Thymus (tissue), 11 donors: ENCODE measurements at regions not wholly inside any gene's neighbourhood (a gene's known extent, or its start where the extent isn't known, plus 50 kb on each side); places are given as distances from the start of the nearest gene placed in this dataset.

Experiments
- DNase-seq, 9 donors: peaks; one replicate each; pipeline ENCODE4 v3.0.0-alpha.2; 2013; ENCODE audit warnings: low spot score in 9 of 9, low read depth in 6 of 9, missing footprints in 1 of 9
- H3K27ac ChIP-seq, 2 donors: one replicate each; pipeline ENCODE4 v1.5.1; 2013; ENCODE audit warnings: control low read depth in 1 of 2, low read depth in 1 of 2, low read length in 1 of 2, mild to moderate bottlenecking in 1 of 2, moderate library complexity in 1 of 2
- H3K27me3 ChIP-seq, 2 donors: one replicate each; pipeline ENCODE4 v1.5.1; 2013; ENCODE audit warnings: low read length in 1 of 2; ENCODE audit not compliant: control insufficient read depth in 2 of 2, insufficient read depth in 1 of 2
- H3K36me3 ChIP-seq, 2 donors: one replicate each; pipeline ENCODE4 v1.5.1; 2013; ENCODE audit warnings: low read length in 1 of 2, mild to moderate bottlenecking in 1 of 2, moderate library complexity in 1 of 2; ENCODE audit not compliant: control insufficient read depth in 2 of 2, insufficient read depth in 2 of 2
- H3K4me1 ChIP-seq, 2 donors: one replicate each; pipeline ENCODE4 v1.5.1; 2013; ENCODE audit warnings: low read length in 2 of 2; ENCODE audit not compliant: control insufficient read depth in 2 of 2, insufficient read depth in 2 of 2
- H3K4me3 ChIP-seq, 2 donors: one replicate each; pipeline ENCODE4 v1.5.1; 2013; ENCODE audit warnings: low read length in 2 of 2, control low read depth in 1 of 2, mild to moderate bottlenecking in 1 of 2
- H3K9me3 ChIP-seq, 2 donors: one replicate each; pipeline ENCODE4 v1.5.1; 2013; ENCODE audit warnings: low read length in 1 of 2, mild to moderate bottlenecking in 1 of 2; ENCODE audit not compliant: control insufficient read depth in 2 of 2, insufficient read depth in 1 of 2
- WGBS: extraction: QIAGEN DNeasy Blood & Tissue Kit; methylation state at CpG from one replicate; pipeline ENCODE4 v1.1.7; 2013; 5-methylcytosine and 5-hydroxymethylcytosine counted together
- donor health status: healthy.

GRCh38 chr2:10964052-10964790 lies 52.5 kb downstream of the KCNF1 start:
- Histone ChIP-seq H3K4me3 (no peak overlapping the region), H3K27ac (no peak overlapping the region), H3K9me3 (no peaks in the 10 kb centered on the region), H3K4me1 (no peaks in the 10 kb centered on the region), H3K36me3 (no peaks in the 10 kb centered on the region), H3K27me3 (peaks cover 0 to 27% of the 10 kb centered on the region in 2 donors)
- no peak for DNase-seq
- 77% methylated on average over 14 of the region's 14 CpGs for WGBS

GRCh38 chr2:10965241-10965843 lies 53.6 kb downstream of the KCNF1 start:
- Histone ChIP-seq H3K4me3 (no peak overlapping the region), H3K9me3 (no peaks in the 10 kb centered on the region), H3K36me3 (no peaks in the 10 kb centered on the region), H3K4me1 (no peaks in the 10 kb centered on the region), H3K27ac (no peak overlapping the region), H3K27me3 (peaks cover 0 to 27% of the 10 kb centered on the region in 2 donors)
- whole genome bisulfite sequencing = 97% methylated on average over 19 of the region's 19 CpGs
- DNase-seq = no peak

DNA sequence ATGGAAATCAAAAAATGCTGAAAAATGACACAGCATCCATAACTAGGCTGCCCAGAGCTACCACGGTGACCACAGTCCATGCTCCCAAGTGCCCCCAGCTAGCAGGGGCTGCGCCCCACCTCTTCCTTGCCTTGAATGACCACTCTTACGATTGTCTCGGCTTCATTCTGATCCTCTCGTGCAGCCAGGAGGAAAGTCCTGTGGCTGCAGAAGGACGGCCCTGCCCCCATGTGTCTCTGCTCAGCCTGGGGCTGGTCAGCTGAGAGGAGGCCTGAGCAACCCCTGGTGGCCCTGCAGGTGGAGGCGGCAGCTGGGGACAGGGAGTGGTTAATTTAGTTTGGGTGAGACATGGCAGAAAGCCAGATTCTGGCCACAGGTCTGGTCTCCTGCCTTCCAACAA lies 54.3 kb downstream of the KCNF1 start:
- Histone ChIP-seq H3K4me1 (no peaks in the 10 kb centered on the region), H3K9me3 (no peaks in the 10 kb centered on the region), H3K4me3 (no peak overlapping the region), H3K27me3 (peaks cover 0 to 24% of the 10 kb centered on the region in 2 donors), H3K36me3 (no peaks in the 10 kb centered on the region), H3K27ac (no peak overlapping the region)
- 97% methylated on average over 7 of the region's 7 CpGs for WGBS
- DNase-seq = no peak

DNA sequence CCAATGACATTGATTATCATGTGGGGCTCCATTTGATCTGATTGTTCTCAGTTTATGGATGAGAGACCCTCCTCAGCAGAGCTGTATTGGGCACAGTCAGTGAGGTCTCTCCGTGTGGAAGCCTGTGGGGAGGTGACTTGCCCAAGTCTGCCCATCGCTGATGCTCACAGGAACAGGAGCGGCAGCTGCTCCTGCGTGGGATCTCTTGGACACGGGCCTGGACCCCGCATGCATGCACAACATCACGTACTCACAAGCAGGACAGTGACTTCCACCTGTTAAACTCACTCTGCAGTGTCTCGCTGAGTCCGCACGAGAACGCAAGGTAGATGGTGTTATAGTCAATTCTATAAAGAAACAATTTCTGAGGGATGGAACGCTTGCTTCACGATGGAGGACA lies 55.0 kb downstream of the KCNF1 start:
- WGBS = 86% methylated on average over 13 of the region's 13 CpGs

GRCh38 chr2:10968176-10968575 lies 56.4 kb downstream of the KCNF1 start:
- Histone ChIP-seq H3K4me1 (no peaks in the 10 kb centered on the region), H3K27me3 (peaks cover 0 to 17% of the 10 kb centered on the region in 2 donors), H3K9me3 (no peaks in the 10 kb centered on the region), H3K4me3 (no peak overlapping the region), H3K27ac (no peak overlapping the region), H3K36me3 (no peaks in the 10 kb centered on the region)
- no peak for DNase-seq
- WGBS = 94% methylated on average over 11 of the region's 11 CpGs

More for the DNA sequence above, 55.0 kb downstream of the KCNF1 start:
- peaks cover 0 to 23% of the 10 kb centered on the region in 2 donors for H3K27me3 ChIP-seq
- no peak for DNase-seq
- no peak overlapping the region for H3K4me3 ChIP-seq
- no peaks in the 10 kb centered on the region for H3K9me3 ChIP-seq
- H3K4me1 ChIP-seq = no peaks in the 10 kb centered on the region
- H3K27ac ChIP-seq = no peak overlapping the region
- no peaks in the 10 kb centered on the region for H3K36me3 ChIP-seq

GRCh38 chr2:10970666-10971065 lies 58.9 kb downstream of the KCNF1 start:
- no peak overlapping the region for H3K27ac ChIP-seq
- 58% methylated on average over 3 of the region's 3 CpGs for WGBS
- no peak for DNase-seq
- H3K4me1 ChIP-seq = no peaks in the 10 kb centered on the region
- H3K9me3 ChIP-seq = no peaks in the 10 kb centered on the region
- no peaks in the 10 kb centered on the region for H3K36me3 ChIP-seq
- no peak overlapping the region for H3K4me3 ChIP-seq
- H3K27me3 ChIP-seq = peaks cover 0 to 3% of the 10 kb centered on the region in 2 donors

GRCh38 chr2:10971161-10971887 lies 59.6 kb downstream of the KCNF1 start:
- no peaks in the 10 kb centered on the region for H3K4me1 ChIP-seq
- no peak for DNase-seq
- H3K27me3 ChIP-seq = peaks cover 0 to 2% of the 10 kb centered on the region in 2 donors
- no peak overlapping the region for H3K4me3 ChIP-seq
- no peaks in the 10 kb centered on the region for H3K36me3 ChIP-seq
- 92% methylated on average over 15 of the region's 15 CpGs for WGBS
- no peaks in the 10 kb centered on the region for H3K9me3 ChIP-seq
- H3K27ac ChIP-seq = no peak overlapping the region

DNA sequence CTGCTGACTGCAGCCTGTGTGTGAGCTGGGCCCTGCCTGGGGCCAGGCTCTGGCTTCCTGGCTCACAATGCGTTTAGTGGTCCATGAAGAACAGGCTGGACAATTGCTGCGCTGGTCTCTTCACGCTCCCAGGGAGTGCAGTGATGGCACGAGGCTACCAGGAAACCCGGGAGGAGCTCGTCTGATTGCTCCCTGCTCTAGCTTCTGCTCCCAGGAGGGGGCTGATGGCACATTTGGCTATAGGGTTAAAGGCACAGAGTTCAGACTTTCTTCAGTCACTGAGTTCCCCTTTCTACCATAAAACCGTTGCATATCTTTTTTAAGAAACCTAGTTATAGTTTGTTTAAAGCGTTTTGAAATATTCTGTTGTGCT lies 60.1 kb downstream of the KCNF1 start:
- WGBS = 39% methylated on average over 8 of the region's 8 CpGs
- no peaks in the 10 kb centered on the region for H3K4me1 ChIP-seq
- peaks cover 0 to under 1% of the 10 kb centered on the region in 2 donors for H3K27me3 ChIP-seq
- no peaks in the 10 kb centered on the region for H3K9me3 ChIP-seq
- DNase-seq = no peak
- H3K4me3 ChIP-seq = no peak overlapping the region
- no peaks in the 10 kb centered on the region for H3K36me3 ChIP-seq
- H3K27ac ChIP-seq = no peak overlapping the region
